IMR-90 (cell line): ENCODE measurements at regions not wholly inside any gene's neighbourhood (a gene's known extent, or its start where the extent isn't known, plus 50 kb on each side); places are given as distances from the start of the nearest gene placed in this dataset.

Experiments
- ATAC-seq: fragments of 200-7000 bp; cut with Tn5 transposase; 2 replicates; pipeline ENCODE4 v1.9.1; 2020; ENCODE audit warnings: low read depth, mild to moderate bottlenecking, moderate library complexity
- BruUV-seq: library from RNA; stranded (reverse); fragments of 400-500 nt; replicated peaks from 2 replicates; lab custom pipeline; 2021; lab: Mats Ljungman, UMichigan
- CTCF ChIA-PET: fragments of 300-600 bp; formaldehyde crosslinking; extraction: SDS; loops from one replicate; lab custom pipeline; 2021; ENCODE audit warnings: antibody characterized with exemption; lab: Yijun Ruan, JAX
- POLR2A ChIA-PET: fragments of 300-600 bp; sonication (Branson Sonifier 250); formaldehyde crosslinking; loops from one replicate; lab custom pipeline; 2022; ENCODE audit warnings: antibody characterized with exemption; ENCODE audit not compliant: unreplicated experiment; lab: Charles Lee
- DNase-seq: peaks from one replicate; pipeline ENCODE4 v3.0.0; 2013
- H2AFZ ChIP-seq: replicated peaks from 2 replicates; pipeline ENCODE3; 2013; ENCODE audit warnings: low read length, mild to moderate bottlenecking; ENCODE audit not compliant: poor library complexity
- H2AK5ac ChIP-seq: 2 replicates; pipeline ENCODE4 v1.6.1; 2013; ENCODE audit warnings: low read depth, low read length, inconsistent platforms
- H2AK9ac ChIP-seq: replicated peaks from 2 replicates; pipeline ENCODE3; 2013; ENCODE audit warnings: mild to moderate bottlenecking, low read depth, low read length, moderate library complexity; ENCODE audit not compliant: poor library complexity
- H2BK120ac ChIP-seq: 2 replicates; pipeline ENCODE4 v1.6.1; 2013; ENCODE audit warnings: low read depth, low read length, inconsistent platforms
- H2BK15ac ChIP-seq: 3 replicates; pipeline ENCODE4 v1.6.1; 2013; ENCODE audit warnings: low read depth, low read length, inconsistent platforms
- H2BK20ac ChIP-seq: 2 replicates; pipeline ENCODE4 v1.6.1; 2013; ENCODE audit warnings: low read depth, mild to moderate bottlenecking, inconsistent platforms, low read length, moderate library complexity
- H2BK5ac ChIP-seq: 2 replicates; pipeline ENCODE4 v1.6.1; 2013; ENCODE audit warnings: mild to moderate bottlenecking, low read depth, low read length, inconsistent platforms; ENCODE audit not compliant: poor library complexity, severe bottlenecking
- H3K14ac ChIP-seq: replicated peaks from 2 replicates; pipeline ENCODE4 v1.6.1; 2013; ENCODE audit warnings: low read depth, low read length, inconsistent platforms
- H3K18ac ChIP-seq: 2 replicates; pipeline ENCODE4 v1.6.1; 2013; ENCODE audit warnings: low read depth, low read length, control low read depth
- H3K23ac ChIP-seq: 2 replicates; pipeline ENCODE4 v1.6.1; 2013; ENCODE audit warnings: low read depth, low read length, inconsistent platforms
- H3K27ac ChIP-seq: 2 replicates; pipeline ENCODE4 v1.5.1; 2013; ENCODE audit warnings: mild to moderate bottlenecking, control low read depth, low read length; ENCODE audit not compliant: insufficient read depth
- H3K27me3 ChIP-seq: 2 replicates; pipeline ENCODE4 v1.6.1; 2013; ENCODE audit warnings: low read length; ENCODE audit not compliant: control insufficient read depth, insufficient read depth
- H3K36me3 ChIP-seq: 2 replicates; pipeline ENCODE4 v1.6.1; 2013; ENCODE audit warnings: low read length, mixed read lengths; ENCODE audit not compliant: control insufficient read depth, insufficient read depth
- H3K4ac ChIP-seq: 2 replicates; pipeline ENCODE4 v1.6.1; 2013; ENCODE audit warnings: low read depth, low read length, inconsistent platforms
- H3K4me1 ChIP-seq: 2 replicates; pipeline ENCODE4 v1.6.1; 2013; ENCODE audit warnings: low read length, mixed read lengths; ENCODE audit not compliant: control insufficient read depth, insufficient read depth
- H3K4me2 ChIP-seq: 2 replicates; pipeline ENCODE4 v1.6.1; 2013; ENCODE audit warnings: low read depth, mild to moderate bottlenecking, control low read depth, low read length, moderate library complexity
- H3K4me3 ChIP-seq: 2 replicates; pipeline ENCODE4 v1.5.1; 2013; ENCODE audit warnings: low read depth, mild to moderate bottlenecking, control low read depth, low read length, moderate library complexity; ENCODE audit not compliant: insufficient read depth
- H3K56ac ChIP-seq: 2 replicates; pipeline ENCODE4 v1.6.1; 2013; ENCODE audit warnings: low read length, inconsistent platforms; ENCODE audit not compliant: insufficient read depth; ENCODE audit errors: extremely low read depth
- H3K79me1 ChIP-seq, 2 experiments: 2 replicates each; pipeline ENCODE4 v1.6.1; 2013; ENCODE audit warnings: low read length in 2 of 2, inconsistent platforms in 1 of 2, low read depth in 1 of 2
- H3K9ac ChIP-seq: 2 replicates; pipeline ENCODE4 v1.6.1; 2013; ENCODE audit warnings: low read depth, low read length, control low read depth
- H3K9me1 ChIP-seq: 2 replicates; pipeline ENCODE4 v1.6.1; 2013; ENCODE audit warnings: low read length, inconsistent platforms; ENCODE audit not compliant: insufficient read depth
- H3K9me3 ChIP-seq: 2 replicates; pipeline ENCODE4 v1.6.1; 2013; ENCODE audit warnings: low read length; ENCODE audit not compliant: control insufficient read depth, insufficient read depth
- H4K20me1 ChIP-seq: 2 replicates; pipeline ENCODE4 v1.6.1; 2013; ENCODE audit warnings: low read length, inconsistent platforms; ENCODE audit not compliant: insufficient read depth
- H4K5ac ChIP-seq: 2 replicates; pipeline ENCODE4 v1.6.1; 2013; ENCODE audit warnings: mild to moderate bottlenecking, low read depth, low read length, control low read depth
- H4K8ac ChIP-seq, 2 experiments: 2 replicates each; pipeline ENCODE4 v1.6.1; 2013; ENCODE audit warnings: low read depth in 2 of 2, low read length in 2 of 2, control low read depth in 1 of 2, inconsistent platforms in 1 of 2
- H4K91ac ChIP-seq: 2 replicates; pipeline ENCODE4 v1.6.1; 2013; ENCODE audit warnings: low read depth, low read length, inconsistent platforms; ENCODE audit not compliant: insufficient read depth
- SMC3 ChIP-seq: fragments of 150-350 bp; IDR thresholded peaks from 2 replicates; pipeline ENCODE4 v1.6.1; 2016; ENCODE audit warnings: low read depth, mild to moderate bottlenecking, antibody characterized with exemption, low read length, moderate library complexity
- WGBS, 2 experiments: methylation state at CpG; one replicate each; pipeline versions ENCODE4 v1.1.5 to v1.1.7; 2013; ENCODE audit warnings: missing lambda C conversion rate in 2 of 2; ENCODE audit not compliant: insufficient read length in 1 of 2; ENCODE audit errors: extremely low coverage in 2 of 2; 5-methylcytosine and 5-hydroxymethylcytosine counted together
- dilution Hi-C: fragments of 300-500 bp; cut with HindIII; formaldehyde crosslinking; loops from one replicate; pipeline ENCODE4 v1.14.3; 2018; ENCODE audit warnings: low sequenced_read_pairs; ENCODE audit not compliant: unreplicated experiment
- in situ Hi-C: fragments of 300-500 bp; cut with MboI; formaldehyde crosslinking; loops from 3 replicates; pipeline ENCODE4 v1.14.3; 2019; ENCODE audit warnings: low sequenced_read_pairs, inconsistent platforms, mixed read lengths
- intact Hi-C: fragments of 100-400 bp; cut with micrococcal nuclease; formaldehyde crosslinking; loops from 2 replicates; pipeline ENCODE4 v1.10.0; 2022

- in situ Hi-C loops: no loop called here
- no peak for ATAC-seq
- 48% methylated on average over 19 of the region's 103 CpGs; no CpG with 5 or more reads in 1 of the 2 experiments for WGBS, 2 experiments
- Histone ChIP-seq H2AFZ (no peak overlapping the region), H3K56ac (no peak overlapping the region), H2BK15ac (no peak overlapping the region), H3K4me2 (no peak overlapping the region), H4K8ac (no peak overlapping the region), H2AK5ac (no peak overlapping the region), H2BK20ac (no peak overlapping the region), H3K4me3 (no peak overlapping the region), H3K23ac (no peak overlapping the region), H2BK120ac (no peak overlapping the region), H3K4ac (no peak overlapping the region), H4K5ac (no peak overlapping the region), H3K14ac (no peak overlapping the region), H2BK5ac (no peak overlapping the region), H4K20me1 (no peaks in the 10 kb centered on the region), H2AK9ac (no peak overlapping the region), H3K79me1 (no peaks in the 10 kb centered on the region), H3K36me3 (no peaks in the 10 kb centered on the region), H3K9me1 (no peaks in the 10 kb centered on the region), H3K9ac (no peak overlapping the region), H3K18ac (no peak overlapping the region), H3K27ac (no peak overlapping the region), H3K4me1 (no peaks in the 10 kb centered on the region), H4K91ac (no peak overlapping the region), H3K27me3 (no peaks in the 10 kb centered on the region), H3K9me3 (no peaks in the 10 kb centered on the region)
- dilution Hi-C loops: no loop called here
- no peak for TF ChIP-seq SMC3
- BruUV-seq: no TSS peak
- ChIA-PET CTCF (no interaction called here), POLR2A (no interaction called here)
- DNase-seq: no peak
- intact Hi-C loops: no loop called here
Measured at GRCh38 chr17:26765860-26766709, 527.8 kb upstream of the WSB1 start.
